Activated T-cell treated with anti-CD3 and anti-CD28 coated beads for 24 hours (primary cell): ENCODE measurements at regions not wholly inside any gene's neighbourhood (a gene's known extent, or its start where the extent isn't known, plus 50 kb on each side); places are given as distances from the start of the nearest gene placed in this dataset.
A peak's percentile ranks its signal among the peaks of the same experiment; 100 is the strongest.
"Not testable (repeated sequence)": the region's sequence is repeated elsewhere in the genome, so short reads cannot be mapped to it uniquely, and the experiment has no call there.

ENCODE experiments used
- DNase-seq: peaks from one replicate; pipeline ENCODE4 v3.0.0-alpha.2; 2020; ENCODE audit warnings: low read depth

DNA sequence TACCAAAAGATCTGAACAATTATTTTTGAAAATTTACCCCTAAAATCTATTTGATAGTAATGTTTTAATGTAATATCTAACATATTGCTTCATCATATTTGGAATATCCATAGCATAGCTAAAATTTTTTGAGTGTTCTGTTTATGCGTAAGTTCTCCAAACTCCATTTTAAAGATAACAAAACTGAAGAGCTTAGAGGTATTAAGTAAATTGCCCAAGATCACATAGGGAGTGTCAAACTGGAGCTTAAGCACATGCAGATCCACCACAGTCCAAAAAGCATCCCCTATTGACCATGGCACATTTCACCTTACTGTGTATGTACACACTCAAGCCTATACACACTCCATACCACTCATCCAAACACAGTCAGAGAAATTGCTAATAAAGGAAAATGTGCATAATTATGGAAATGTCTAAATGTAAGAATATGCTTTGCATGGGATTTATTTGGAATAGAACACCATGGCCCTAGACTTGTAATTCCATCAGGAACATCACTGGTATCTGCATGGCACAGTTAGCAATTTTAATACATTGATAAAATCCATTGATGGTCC is 85.2 kb upstream of the TGFBR2 start:
- DNase-seq = no peak

DNA sequence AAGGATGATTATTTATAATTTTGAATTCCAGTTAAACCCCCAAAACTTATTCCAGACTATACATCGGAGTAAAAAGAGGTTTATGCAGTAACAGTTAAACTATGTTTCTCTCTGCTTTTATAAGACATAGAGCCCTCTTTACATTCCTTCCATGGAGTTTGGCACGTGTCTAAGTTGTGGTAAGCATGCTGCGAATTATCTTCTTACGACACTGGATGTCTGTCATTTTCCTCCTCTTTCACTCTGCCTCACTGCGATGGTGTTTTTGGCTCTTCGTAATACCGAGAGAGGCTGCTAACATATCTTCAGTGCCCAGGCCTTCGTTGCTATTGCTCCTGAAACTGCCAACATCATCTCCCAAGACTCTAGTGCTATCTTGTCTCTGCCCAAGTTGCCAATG is 83.9 kb upstream of the TGFBR2 start:
- DNase-seq = no peak

DNA sequence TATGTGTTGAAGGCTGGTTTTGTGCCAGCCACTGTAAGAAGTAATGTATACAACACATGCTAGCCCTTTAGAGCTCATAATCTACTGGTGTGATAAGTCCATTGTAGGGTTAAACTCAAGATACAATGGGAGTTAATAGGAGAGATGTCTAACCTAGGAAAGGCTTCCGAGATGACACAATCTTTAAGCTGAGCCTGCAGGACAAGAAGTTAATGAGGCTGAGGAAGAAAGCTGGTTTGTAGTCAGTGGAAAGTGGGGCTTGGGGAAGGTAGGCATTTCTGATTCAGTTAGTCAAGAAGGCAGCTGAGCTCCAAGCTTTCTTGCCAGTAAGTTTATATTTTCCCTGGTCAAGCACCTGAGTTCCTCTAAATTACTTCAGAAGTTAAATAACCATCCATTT is 83.0 kb upstream of the TGFBR2 start:
- no peak for DNase-seq

DNA sequence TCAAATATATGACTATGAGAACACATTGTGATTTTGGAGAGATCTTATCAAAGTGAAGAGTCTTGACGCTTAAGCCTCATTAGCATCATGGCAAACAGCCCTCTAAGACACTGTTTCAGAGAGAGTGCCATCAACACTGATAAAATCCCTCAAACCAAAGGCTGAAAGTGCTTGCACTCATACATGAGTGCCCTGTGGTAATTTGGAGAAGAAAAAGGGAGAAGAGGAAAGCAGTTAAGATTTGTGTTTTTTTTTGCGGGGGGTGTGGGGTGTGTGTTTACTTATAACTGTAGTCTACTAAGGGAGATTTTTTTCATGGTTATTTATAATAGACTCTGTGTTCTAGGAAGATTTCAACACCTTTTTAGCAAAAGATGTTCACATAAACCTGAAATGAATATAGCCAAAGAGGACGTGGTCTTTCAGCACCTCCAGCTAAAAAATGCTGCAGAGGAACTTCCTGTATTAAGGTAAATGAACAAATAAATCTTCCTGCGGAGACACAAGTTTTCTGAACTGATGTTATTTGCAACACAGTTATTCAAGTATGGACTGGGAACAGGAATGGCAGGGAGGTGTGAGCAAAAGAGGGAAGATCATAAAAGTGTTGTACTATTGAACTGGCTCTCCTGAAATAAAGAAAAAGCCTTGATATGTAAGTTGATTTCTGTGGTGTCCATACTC is 81.9 kb upstream of the TGFBR2 start:
- no peak for DNase-seq

DNA sequence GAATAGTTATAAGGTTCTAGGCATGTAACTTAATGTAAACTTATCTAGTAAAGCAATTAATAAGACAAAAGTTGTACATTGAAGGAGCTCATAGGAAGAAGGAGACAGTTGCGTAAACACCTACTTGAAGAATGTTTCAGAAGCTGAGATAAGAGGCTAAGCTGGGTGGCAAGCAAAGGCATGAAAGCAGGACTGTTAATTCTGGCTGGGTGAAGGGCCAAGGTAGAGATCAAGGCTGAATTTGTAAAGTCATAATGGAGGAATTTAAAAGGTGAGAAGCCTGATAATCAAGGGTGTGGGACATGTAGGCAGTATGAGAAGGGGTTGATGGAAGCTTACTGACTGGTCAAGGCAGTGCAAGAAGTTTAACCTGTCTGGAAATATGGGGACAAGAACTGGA is 80.4 kb upstream of the TGFBR2 start:
- DNase-seq = no peak

DNA sequence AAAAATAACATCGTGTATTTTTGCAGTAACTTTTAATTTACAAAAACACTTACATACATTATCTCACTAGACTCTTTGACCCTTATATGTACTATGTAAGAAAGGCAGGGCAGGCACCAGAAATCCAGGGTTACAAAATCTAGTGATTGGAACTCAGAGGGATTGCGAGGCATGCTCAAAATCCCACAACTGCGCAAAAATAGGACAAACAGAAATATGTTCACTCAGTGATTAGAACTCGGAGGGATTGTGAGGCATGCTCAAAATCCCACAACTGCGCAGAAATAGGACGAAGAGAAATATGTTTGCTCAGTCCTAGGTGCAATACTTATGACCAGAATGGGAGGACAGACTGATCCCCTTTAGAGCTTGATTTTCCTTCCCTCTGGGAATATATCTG is 79.2 kb upstream of the TGFBR2 start:
- no peak for DNase-seq

DNA sequence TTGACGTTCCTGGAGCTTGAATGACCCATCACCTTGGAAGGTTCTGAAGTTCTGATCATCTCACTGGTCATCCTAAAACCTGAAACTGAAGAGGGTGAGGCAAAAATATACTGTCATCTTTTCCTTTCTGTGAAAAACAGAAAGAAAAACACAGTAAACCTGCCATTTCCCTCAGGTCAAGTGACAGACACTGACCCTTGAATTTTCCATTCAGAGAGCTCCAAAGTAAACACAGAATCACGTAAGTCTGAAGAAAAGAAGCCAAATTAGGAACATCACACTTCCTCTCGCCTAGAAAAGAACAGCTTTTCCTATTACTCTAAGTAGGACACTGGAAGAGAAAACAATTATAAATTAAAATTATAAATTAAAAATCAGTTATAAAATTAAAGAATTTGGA is 78.7 kb upstream of the TGFBR2 start:
- no peak for DNase-seq

DNA sequence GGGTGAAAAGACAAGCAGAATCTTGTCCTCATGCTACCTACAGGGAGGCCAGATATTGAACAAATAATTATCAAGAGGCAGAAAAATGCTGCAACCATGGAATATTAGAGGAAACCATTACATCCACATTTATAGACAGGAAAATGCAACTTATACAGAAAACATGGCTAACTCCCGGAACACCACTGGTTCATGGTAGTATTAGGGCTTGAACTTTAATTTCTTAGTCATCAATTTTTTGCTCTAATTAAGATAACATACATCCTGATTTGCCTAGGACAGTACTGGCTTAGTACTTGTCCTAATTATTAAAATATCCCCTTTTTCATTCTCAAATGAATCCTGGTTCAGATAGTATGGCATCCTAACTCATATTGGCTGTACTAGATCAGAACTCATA is 76.3 kb upstream of the TGFBR2 start:
- DNase-seq = no peak

DNA sequence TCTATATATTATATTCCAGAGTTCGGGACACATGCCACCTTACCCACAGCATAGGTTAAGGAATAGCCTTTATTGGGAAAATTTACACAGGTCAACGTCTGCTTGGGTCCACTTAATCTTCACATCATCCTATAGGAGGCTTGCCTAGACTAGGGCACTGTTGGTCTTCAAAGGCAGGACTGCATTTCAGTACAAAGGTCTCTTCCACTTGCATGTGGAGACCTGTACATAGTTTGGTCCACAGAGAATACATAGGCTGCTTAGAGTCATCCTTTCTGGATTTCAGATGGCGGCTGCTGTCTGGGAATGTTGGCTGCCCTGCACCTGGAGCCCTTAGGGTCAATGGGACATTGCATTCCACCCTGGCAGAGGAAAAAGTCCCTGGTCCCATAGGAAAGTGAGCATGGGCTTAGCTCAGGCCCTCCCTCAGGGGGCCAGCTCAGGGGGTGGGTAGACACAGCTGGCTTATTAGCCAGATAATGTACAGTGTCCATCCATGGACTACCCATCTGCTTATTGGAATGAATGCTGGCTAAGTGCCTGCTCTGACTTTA is 75.3 kb upstream of the TGFBR2 start:
- no peak for DNase-seq

DNA sequence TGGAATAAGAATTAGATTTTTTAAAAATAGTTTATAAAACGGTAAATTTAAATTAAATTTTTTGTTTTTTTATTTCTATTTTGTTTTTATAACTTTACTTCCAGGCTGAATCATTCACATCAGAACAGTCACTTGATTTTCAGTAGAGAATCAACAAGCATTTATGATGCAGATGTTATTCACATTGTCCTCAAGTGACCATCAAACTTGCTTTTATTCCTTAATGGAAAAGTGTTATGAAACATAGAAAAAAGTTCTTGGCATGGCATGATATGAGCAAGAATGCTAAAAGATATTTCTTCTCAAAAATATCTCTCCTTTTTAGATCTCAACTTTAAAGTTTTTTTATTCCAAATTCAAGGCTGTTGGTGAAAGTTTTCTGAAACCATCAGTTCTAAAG is 70.9 kb upstream of the TGFBR2 start:
- DNase-seq = no peak

DNA sequence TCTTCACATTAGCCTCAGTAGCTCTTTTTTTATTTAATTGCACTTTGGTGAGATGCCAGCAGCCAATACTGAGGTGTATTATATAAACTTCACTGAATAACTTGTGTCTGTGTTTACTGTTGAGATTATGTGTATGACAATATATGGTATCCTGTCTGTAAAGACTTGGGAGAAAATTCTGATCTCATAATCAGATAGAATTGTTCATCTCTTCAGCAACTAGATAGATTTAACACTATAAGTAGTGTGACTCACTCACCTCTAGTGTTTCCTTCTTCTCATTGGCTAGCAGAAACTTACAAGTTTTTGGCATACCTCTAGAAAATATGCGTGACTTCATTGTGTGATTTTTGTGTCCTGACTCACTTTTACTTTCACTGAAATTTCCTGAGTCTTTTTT is 67.6 kb upstream of the TGFBR2 start:
- DNase-seq = no peak

DNA sequence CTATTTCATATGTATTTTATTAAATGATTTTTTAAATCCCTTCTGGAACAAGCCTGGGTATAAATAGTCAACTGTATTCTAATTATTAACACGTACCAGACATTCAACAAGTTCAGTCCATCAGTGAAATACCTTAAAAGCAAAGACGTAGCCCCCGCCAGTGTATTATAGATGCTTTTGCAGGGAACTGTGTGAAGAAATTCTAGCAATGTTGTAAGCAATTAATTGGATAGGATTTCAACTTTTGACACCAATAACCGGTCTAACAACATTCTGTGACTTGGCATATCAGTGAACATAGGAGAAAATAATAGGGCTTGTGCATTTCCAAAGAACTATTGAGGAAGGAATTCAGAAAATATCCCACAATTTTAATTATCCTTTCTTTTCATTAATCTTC is 67.2 kb upstream of the TGFBR2 start:
- no peak for DNase-seq

DNA sequence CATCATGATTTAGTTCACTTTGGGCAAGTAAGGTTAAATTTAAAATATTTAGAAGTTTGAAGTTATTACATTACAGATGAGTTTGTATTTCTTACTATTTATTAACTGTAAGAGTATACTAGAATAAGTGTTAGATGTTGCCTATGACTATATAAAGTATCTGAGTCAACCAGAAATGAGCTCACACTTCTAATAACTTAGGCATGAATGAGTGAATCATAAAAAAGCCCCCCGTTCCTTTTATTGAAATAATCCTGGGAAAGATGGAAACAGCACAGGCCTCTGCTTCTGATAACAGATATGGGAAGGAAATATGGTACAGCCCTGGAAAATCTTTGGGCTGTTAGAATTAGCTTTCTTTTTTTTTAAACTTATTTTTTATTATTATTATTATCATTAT is 66.6 kb upstream of the TGFBR2 start:
- no peak for DNase-seq

DNA sequence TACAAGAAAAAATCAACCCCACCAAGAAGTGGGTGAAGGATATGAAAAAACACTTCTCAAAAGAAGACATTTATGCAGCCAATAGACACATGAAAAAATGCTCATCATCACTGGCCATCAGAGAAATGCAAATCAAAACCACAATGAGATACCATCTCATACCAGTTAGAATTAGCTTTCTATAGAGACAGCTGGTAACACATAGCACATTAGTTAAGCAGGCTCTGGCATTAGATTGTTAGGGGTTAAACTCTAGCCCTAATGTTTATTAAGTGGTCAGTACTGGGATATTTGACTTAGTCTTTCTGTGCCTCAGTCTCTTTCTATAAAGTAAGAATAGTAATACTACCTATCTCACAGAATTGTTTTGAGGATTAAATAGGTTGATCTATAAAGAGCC is 65.2 kb upstream of the TGFBR2 start:
- not testable (repeated sequence) for DNase-seq

DNA sequence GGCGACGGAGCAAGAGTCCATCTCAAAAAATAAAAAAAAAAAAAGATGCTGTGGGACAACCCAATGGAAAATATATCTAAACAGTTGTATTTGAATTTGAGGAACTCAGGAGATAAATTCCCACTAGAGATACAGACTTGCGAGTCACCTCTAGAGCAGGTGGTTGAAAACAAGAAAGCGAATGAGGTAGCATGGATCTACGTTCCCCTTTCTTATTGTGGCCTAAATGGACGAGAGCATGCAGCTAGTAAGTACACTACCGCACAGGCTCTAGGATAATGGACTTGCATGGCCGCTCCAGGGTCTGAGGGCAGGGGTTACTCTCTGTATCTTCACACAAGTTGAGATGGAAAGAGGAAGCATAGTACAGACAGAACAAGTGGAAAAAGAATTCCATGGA is 63.5 kb upstream of the TGFBR2 start:
- DNase-seq = no peak

DNA sequence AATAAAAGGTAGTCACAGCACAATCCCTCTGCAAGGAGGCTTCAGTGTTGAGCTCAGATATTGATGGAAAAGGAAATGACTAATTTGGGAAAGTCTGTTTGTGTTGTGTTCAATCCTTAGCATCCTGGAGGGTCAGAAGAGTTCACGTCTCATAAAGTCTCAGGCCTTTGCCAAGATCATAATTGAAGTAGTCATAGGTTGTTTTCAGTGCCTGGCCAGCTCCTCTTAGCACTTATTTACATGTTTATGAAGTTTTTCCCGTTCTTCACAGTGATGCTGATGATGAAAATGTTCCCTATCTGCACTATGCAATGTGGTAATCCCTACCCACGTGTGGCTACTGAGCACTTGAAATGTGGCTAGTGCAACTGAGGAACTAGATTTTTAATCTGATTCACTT is 61.6 kb upstream of the TGFBR2 start:
- DNase-seq = no peak

DNA sequence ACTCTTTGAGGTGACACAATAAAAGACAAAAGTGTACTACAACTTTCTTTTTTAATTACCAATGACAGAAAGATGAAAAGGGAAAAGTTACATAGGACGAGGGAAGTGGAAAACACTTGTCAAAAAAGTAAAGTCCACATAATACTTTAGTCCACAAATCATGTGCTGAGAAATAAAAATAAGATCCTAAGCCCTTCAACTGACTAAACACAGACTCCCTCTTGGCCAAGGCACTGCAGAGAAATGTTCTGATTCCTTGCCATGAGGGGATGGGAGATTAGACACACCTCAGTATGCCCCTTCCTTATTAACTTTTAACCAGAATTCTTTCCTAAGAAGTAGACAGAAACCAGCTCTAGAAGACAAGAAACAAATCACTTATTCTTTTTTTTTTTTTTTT is 59.5 kb upstream of the TGFBR2 start:
- no peak for DNase-seq

DNA sequence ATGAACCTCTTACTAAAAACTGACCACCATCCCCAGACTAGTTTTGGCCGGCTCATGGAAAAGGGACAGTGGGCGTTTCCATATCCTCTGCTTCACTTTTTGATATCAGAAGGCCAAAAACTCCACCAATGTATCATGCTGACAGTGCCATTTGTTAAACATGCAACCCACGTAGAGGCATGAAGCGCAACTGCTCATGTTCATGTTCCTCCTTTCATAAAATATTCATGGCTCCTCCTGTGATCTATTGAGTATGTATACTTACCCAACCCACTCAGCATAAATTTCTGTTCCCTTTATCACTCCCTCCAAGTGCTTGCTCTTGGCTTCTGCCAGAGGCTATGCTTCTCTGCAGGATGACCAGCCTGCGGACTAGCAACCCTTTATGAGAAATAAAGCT is 58.7 kb upstream of the TGFBR2 start:
- no peak for DNase-seq

DNA sequence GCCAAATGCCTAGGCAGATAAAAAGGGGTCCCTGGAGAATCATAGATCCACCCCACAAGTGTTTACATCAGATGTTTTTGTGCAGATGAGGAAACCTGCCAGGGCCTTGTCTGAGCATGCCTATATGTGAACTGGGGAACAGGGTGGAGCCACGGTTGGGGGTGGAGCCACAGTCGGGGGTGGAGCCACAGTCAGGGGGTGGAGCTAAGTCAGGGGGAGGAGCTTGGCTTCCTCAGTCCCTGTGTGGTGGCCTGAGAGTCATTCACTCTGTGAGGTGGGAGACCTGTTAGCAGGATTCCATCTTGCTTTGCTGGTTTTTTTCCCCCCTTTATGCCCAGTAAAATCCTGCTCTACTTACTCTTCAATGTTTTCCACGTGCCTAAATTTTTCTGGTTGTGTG is 57.8 kb upstream of the TGFBR2 start:
- DNase-seq = peak; percentile 26

DNA sequence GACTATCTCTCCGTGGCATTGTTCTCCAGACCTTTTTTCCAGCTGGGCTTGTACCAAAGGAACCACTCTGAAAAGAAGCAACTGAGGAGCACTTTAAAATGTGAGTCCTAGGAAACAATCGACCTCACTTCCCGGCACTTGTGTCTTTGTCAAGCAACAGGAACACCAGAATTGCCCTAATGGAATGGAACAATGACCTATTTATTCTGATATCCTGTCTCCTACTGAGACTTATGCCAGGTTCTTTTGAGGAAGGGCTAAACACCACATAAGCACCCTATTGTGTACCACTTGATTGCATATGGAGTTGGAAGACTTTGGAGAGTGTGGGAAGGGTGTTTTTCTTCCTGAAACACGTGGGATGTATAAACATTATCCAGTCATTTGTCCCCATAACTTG is 56.8 kb upstream of the TGFBR2 start:
- DNase-seq = no peak

DNA sequence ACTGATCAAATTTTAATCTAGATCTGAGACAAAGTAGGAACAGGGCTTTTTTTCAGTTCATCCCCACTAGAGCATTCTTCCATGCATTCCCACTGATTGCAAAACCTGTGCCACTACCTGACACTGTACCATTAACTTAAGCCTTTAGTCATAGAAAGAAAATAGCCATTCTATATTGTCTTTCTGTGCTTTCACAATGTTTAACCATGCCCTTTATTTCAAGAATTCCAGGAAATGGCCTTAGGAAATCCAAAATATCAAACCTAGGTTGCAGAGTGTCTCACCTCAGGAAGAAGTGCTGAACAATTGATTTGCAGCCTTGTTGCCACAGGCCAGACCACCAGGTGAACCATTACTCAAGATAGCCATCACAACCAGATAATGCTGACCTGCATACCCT is 56.2 kb upstream of the TGFBR2 start:
- no peak for DNase-seq

DNA sequence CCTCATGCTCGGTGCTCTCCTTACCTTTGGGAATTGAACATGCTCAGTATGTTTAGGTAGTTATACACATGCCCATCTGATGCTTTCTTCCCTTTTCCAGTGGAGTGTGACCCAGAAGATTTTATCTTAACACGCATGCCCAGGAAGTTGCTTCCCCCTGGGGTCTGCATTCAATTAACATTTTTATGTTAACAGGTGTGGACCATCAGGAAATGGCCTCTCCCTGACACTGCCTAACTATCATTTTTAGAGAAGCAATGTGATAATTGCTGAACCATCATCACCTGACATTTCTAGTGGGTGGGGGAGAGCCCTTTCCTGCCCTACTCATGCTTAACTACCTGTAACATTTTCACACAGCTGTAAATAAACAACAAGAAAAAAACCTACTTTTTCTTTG is 55.1 kb upstream of the TGFBR2 start:
- DNase-seq = no peak

DNA sequence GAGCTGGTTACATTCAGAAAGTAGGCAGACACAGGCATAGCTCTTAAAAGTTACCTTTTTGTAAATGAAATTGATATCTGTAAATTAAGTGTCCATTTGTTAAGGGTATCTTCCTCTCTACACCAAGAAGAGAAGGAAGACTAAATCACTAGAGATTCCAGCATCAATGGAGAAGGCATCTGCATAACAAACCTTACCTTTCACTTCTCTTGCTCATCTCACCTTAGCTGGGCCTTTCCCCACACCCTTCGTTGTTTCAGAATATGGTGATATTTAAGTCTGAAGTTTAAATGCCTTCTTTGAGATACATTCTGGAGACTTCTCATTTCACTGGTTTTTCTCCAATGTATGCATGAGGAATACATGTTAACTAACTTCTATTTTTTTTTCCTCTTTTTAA is 54.5 kb upstream of the TGFBR2 start:
- no peak for DNase-seq

DNA sequence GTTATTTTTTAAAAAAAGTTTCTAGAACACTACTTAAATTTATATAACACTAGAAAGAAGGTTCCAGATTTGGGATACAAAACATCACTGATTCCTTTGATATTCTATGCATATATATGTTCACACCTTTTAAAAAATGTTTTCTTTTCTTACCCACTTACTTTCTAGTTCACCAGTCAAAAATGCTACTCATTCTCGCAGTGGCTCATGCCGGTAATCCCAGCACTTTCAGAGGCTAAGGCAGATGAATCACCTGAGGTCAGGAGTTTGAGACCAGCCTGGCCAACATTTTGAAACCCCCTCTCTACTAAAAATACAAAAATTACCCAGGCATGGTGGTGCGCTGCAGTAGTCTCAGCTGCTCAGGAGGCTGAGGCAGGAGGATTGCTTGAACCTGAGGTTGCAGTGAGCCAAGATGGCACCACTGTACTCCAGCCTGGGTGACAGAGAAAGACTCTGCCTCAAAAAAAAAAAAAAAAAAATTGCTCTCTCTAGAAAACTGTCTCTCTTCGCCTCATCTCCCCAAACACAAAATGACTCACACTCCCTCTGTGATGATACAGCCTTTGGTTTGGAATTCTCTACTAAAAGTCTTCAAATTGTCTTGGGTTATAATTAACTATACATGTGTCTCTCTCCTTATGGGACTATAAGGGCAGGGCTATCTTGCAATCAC is 52.6 kb upstream of the TGFBR2 start:
- DNase-seq = no peak
